ENCODE measurements at regions not wholly inside any gene's neighbourhood (a gene's known extent, or its start where the extent isn't known, plus 50 kb on each side); places are given as distances from the start of the nearest gene placed in this dataset.

- Histone ChIP-seq H3K27me3 (peaks cover 0 to 6% (median 0%) of the 10 kb centered on the region in 9 donors), H3K36me3 (no peaks in the 10 kb centered on the region), H3K4me1 (no peaks in the 10 kb centered on the region), H3K4me3 (no peak overlapping the region), H3K27ac (no peak overlapping the region), H3K9me3 (peaks cover 0 to 4% (median 0%) of the 10 kb centered on the region in 12 donors)
- intact Hi-C loops (cut with DNase I), result no loop called here
- 88 to 95% (median 92%) methylated on average over 2 of the region's 2 CpGs for WGBS, 4 donors
- no peak for DNase-seq
- ATAC-seq, result no peak
- TF ChIP-seq POLR2A (IDR thresholded peaks at IDR 0.05), result no peak
- TF ChIP-seq, protein P1, sequence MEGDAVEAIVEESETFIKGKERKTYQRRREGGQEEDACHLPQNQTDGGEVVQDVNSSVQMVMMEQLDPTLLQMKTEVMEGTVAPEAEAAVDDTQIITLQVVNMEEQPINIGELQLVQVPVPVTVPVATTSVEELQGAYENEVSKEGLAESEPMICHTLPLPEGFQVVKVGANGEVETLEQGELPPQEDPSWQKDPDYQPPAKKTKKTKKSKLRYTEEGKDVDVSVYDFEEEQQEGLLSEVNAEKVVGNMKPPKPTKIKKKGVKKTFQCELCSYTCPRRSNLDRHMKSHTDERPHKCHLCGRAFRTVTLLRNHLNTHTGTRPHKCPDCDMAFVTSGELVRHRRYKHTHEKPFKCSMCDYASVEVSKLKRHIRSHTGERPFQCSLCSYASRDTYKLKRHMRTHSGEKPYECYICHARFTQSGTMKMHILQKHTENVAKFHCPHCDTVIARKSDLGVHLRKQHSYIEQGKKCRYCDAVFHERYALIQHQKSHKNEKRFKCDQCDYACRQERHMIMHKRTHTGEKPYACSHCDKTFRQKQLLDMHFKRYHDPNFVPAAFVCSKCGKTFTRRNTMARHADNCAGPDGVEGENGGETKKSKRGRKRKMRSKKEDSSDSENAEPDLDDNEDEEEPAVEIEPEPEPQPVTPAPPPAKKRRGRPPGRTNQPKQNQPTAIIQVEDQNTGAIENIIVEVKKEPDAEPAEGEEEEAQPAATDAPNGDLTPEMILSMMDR (IDR thresholded peaks at IDR 0.05), result no peak
Observed at GRCh38 chr2:7886666-7887065, 795.2 kb upstream of the ID2 start.

DNA sequence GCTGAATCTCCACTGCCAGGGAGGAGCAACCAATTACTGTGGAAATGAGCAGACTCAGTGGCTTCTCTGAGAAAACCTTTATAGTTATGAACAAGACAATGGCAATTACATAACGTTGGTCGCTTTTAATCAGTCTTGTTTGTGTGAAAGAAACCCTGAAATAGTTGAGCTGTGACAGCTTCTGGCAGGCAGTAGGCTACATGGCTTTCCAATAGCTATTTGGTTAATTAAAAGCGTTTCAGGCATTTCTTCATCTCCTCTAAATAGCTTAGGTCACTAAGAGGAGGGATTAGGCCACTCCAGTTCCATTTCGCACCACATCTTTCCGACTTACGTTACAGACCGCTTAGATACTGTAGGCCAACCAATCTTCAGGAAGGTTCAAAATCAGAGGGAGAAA is 794.4 kb upstream of the ID2 start:
- Histone ChIP-seq H3K27me3 (peaks cover 0 to 3% (median 0%) of the 10 kb centered on the region in 9 donors), H3K4me1 (no peaks in the 10 kb centered on the region), H3K36me3 (no peaks in the 10 kb centered on the region), H3K9me3 (peaks cover 0 to 5% (median 0%) of the 10 kb centered on the region in 12 donors), H3K4me3 (no peak overlapping the region), H3K27ac (no peak overlapping the region)
- ATAC-seq (no peak), DNase-seq (no peak)
- whole genome bisulfite sequencing, 4 donors, result 94 to 96% (median 95%) methylated on average over 7 of the region's 7 CpGs
- TF ChIP-seq, protein P1 (IDR thresholded peaks at IDR 0.05), result no peak
- no peak for TF ChIP-seq POLR2A (IDR thresholded peaks at IDR 0.05)
- intact Hi-C loops (cut with DNase I), result no loop called here

DNA sequence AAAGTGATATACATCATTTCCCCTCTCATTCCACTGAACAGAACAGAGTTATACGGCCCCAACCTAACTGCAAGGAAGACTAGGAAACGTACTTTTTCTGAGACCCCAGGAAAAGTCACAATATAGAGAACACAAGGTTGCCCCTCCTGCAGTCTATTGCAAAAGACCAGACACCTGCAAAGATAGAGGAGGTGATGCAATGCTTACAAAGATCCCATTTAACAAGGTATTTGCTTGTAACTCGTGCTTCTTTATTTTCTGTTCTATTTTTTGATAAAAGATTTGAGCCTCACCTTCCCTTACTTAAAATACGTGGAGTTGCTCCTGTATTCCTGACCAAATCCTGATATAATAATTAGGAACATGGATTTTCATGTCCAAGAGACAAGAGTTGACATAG is 793.0 kb upstream of the ID2 start:
- no peaks in the 10 kb centered on the region for H3K36me3 ChIP-seq
- intact Hi-C loops (cut with DNase I), result no loop called here
- H3K9me3 ChIP-seq, result peaks cover 0 to 5% (median 0%) of the 10 kb centered on the region in 12 donors
- 67 to 76% (median 72%) methylated on average over 4 of the region's 4 CpGs for WGBS, 4 donors
- no peaks in the 10 kb centered on the region for H3K4me1 ChIP-seq
- DNase-seq (no peak), ATAC-seq (no peak)
- TF ChIP-seq POLR2A (IDR thresholded peaks at IDR 0.05), result no peak
- TF ChIP-seq, protein P1 (IDR thresholded peaks at IDR 0.05), result no peak
- H3K27ac ChIP-seq, result no peak overlapping the region
- H3K4me3 ChIP-seq, result no peak overlapping the region
- H3K27me3 ChIP-seq, result no peaks in the 10 kb centered on the region

- no peak for ATAC-seq
- H3K36me3 ChIP-seq, result no peaks in the 10 kb centered on the region
- 92 to 94% (median 93%) methylated on average over 2 of the region's 2 CpGs for whole genome bisulfite sequencing, 4 donors
- H3K27me3 ChIP-seq, result no peaks in the 10 kb centered on the region
- H3K9me3 ChIP-seq, result peaks cover 0 to 5% (median 0%) of the 10 kb centered on the region in 12 donors
- no peak for DNase-seq
- H3K4me3 ChIP-seq, result no peak overlapping the region
- TF ChIP-seq POLR2A (IDR thresholded peaks at IDR 0.05), result no peak
- TF ChIP-seq, protein P1 (IDR thresholded peaks at IDR 0.05), result no peak
- H3K4me1 ChIP-seq, result no peaks in the 10 kb centered on the region
- intact Hi-C loops (cut with DNase I), result no loop called here
- no peak overlapping the region for H3K27ac ChIP-seq
Observed at GRCh38 chr2:7891312-7891711, 790.5 kb upstream of the ID2 start.

Data from heart left ventricle (tissue), 16 donors.